Astrocyte (in vitro differentiated cells and primary cell): ENCODE measurements at regions not wholly inside any gene's neighbourhood (a gene's known extent, or its start where the extent isn't known, plus 50 kb on each side); places are given as distances from the start of the nearest gene placed in this dataset.

Experiments
- DNase-seq: peaks from one replicate; pipeline ENCODE4 v3.0.0-alpha.2; 2010; ENCODE audit warnings: low read depth
- FAIRE-seq: peaks from 2 replicates; lab custom pipeline; 2011; peaks lifted over from hg19 to GRCh38; lab: Jason Lieb, UNC
- H2AFZ ChIP-seq: 2 replicates; pipeline ENCODE4 v1.6.0; 2012; ENCODE audit warnings: low read depth, low read length, inconsistent platforms
- H3K27ac ChIP-seq: 2 replicates; pipeline ENCODE4 v1.5.1; 2011; ENCODE audit warnings: low read depth, low read length, inconsistent platforms
- H3K27me3 ChIP-seq: 2 replicates; pipeline ENCODE4 v1.6.0; 2011; ENCODE audit warnings: low read length, inconsistent platforms; ENCODE audit not compliant: insufficient read depth
- H3K36me3 ChIP-seq: 2 replicates; pipeline ENCODE4 v1.5.1; 2011; ENCODE audit warnings: low read length, inconsistent platforms; ENCODE audit not compliant: insufficient read depth
- H3K4me1 ChIP-seq: 2 replicates; pipeline ENCODE4 v1.5.1; 2011; ENCODE audit warnings: low read length, inconsistent platforms; ENCODE audit not compliant: insufficient read depth
- H3K4me2 ChIP-seq: 2 replicates; pipeline ENCODE4 v1.6.0; 2012; ENCODE audit warnings: low read length, inconsistent platforms
- H3K4me3 ChIP-seq: 2 replicates; pipeline ENCODE4 v1.5.1; 2011; ENCODE audit warnings: low read depth, mild to moderate bottlenecking, low read length, inconsistent platforms; ENCODE audit not compliant: insufficient read depth
- H3K79me2 ChIP-seq: 2 replicates; pipeline ENCODE4 v1.6.0; 2012; ENCODE audit warnings: mild to moderate bottlenecking, low read length, inconsistent platforms; ENCODE audit not compliant: insufficient read depth
- H3K9ac ChIP-seq: 2 replicates; pipeline ENCODE4 v1.6.0; 2012; ENCODE audit warnings: mild to moderate bottlenecking, low read length, inconsistent platforms
- H3K9me3 ChIP-seq: 2 replicates; pipeline ENCODE4 v1.5.1; 2012; ENCODE audit warnings: low read depth, mild to moderate bottlenecking, low read length, inconsistent platforms; ENCODE audit not compliant: insufficient read depth
- H4K20me1 ChIP-seq: 2 replicates; pipeline ENCODE4 v1.6.0; 2012; ENCODE audit warnings: low read length, inconsistent platforms; ENCODE audit not compliant: insufficient read depth
- H3K27ac Mint-ChIP-seq: one replicate; pipeline ENCODE4 v1.8.0; 2021; ENCODE audit warnings: mild to moderate bottlenecking, mixed read lengths; ENCODE audit not compliant: unreplicated experiment
- H3K27me3 Mint-ChIP-seq: one replicate; pipeline ENCODE4 v1.8.0; 2021; ENCODE audit warnings: low read depth, mixed read lengths; ENCODE audit not compliant: unreplicated experiment
- H3K36me3 Mint-ChIP-seq: one replicate; pipeline ENCODE4 v1.8.0; 2021; ENCODE audit warnings: low read depth, mixed read lengths; ENCODE audit not compliant: unreplicated experiment
- H3K4me1 Mint-ChIP-seq: one replicate; pipeline ENCODE4 v1.8.0; 2021; ENCODE audit warnings: low read depth, mixed read lengths; ENCODE audit not compliant: unreplicated experiment
- H3K4me3 Mint-ChIP-seq: one replicate; pipeline ENCODE4 v1.8.0; 2021; ENCODE audit warnings: mild to moderate bottlenecking, moderate library complexity, mixed read lengths; ENCODE audit not compliant: unreplicated experiment
- H3K9me3 Mint-ChIP-seq: one replicate; pipeline ENCODE4 v1.8.0; 2021; ENCODE audit warnings: mild to moderate bottlenecking, mixed read lengths; ENCODE audit not compliant: unreplicated experiment
- CTCF ChIP-seq: IDR thresholded peaks from 2 replicates; pipeline ENCODE4 v1.5.1; 2011; ENCODE audit warnings: low read depth, mild to moderate bottlenecking, inconsistent platforms, low read length, moderate library complexity; ENCODE audit not compliant: insufficient read depth
- EZH2 ChIP-seq: IDR thresholded peaks from 2 replicates; pipeline ENCODE4 v1.6.1; 2012; ENCODE audit warnings: mild to moderate bottlenecking, low read length, inconsistent platforms; ENCODE audit not compliant: insufficient read depth

- no peaks in the 10 kb centered on the region for H4K20me1 ChIP-seq
- no peak overlapping the region for H3K27ac Mint-ChIP-seq
- no peak for DNase-seq
- no peak overlapping the region for H3K4me3 Mint-ChIP-seq
- peaks cover 12% of the 10 kb centered on the region for H3K27me3 ChIP-seq
- no peak overlapping the region for H3K4me2 ChIP-seq
- H3K4me3 ChIP-seq = no peak overlapping the region
- no peak overlapping the region for H3K9ac ChIP-seq
- no peak for FAIRE-seq
- no peaks in the 10 kb centered on the region for H3K9me3 ChIP-seq
- H3K9me3 Mint-ChIP-seq = no peaks in the 10 kb centered on the region
- no peaks in the 10 kb centered on the region for H3K4me1 ChIP-seq
- no peaks in the 10 kb centered on the region for H3K4me1 Mint-ChIP-seq
- no peak overlapping the region for H3K27ac ChIP-seq
- H3K36me3 Mint-ChIP-seq = no peaks in the 10 kb centered on the region
- no peaks in the 10 kb centered on the region for H3K36me3 ChIP-seq
- H3K27me3 Mint-ChIP-seq = peaks cover 6% of the 10 kb centered on the region
- TF ChIP-seq EZH2 = no peak
- no peak for TF ChIP-seq CTCF
- H2AFZ ChIP-seq = no peak overlapping the region
- no peaks in the 10 kb centered on the region for H3K79me2 ChIP-seq
Observed at GRCh38 chr5:61828856-61829255, 477.1 kb upstream of the KIF2A start.

GRCh38 chr5:61831736-61832135 lies 474.3 kb upstream of the KIF2A start:
- H3K79me2 ChIP-seq = no peaks in the 10 kb centered on the region
- FAIRE-seq = no peak
- H3K9me3 ChIP-seq = no peaks in the 10 kb centered on the region
- H3K4me3 ChIP-seq = no peak overlapping the region
- Mint-ChIP-seq H3K4me1 (no peaks in the 10 kb centered on the region), H3K27me3 (peaks cover 8% of the 10 kb centered on the region), H3K9me3 (peaks cover 3% of the 10 kb centered on the region), H3K27ac (no peak overlapping the region), H3K36me3 (no peaks in the 10 kb centered on the region), H3K4me3 (no peak overlapping the region)
- TF ChIP-seq CTCF (no peak), EZH2 (no peak)
- H3K27me3 ChIP-seq = peaks cover 8% of the 10 kb centered on the region
- no peaks in the 10 kb centered on the region for H3K4me1 ChIP-seq
- no peak overlapping the region for H3K9ac ChIP-seq
- H3K36me3 ChIP-seq = no peaks in the 10 kb centered on the region
- DNase-seq = no peak
- no peak overlapping the region for H2AFZ ChIP-seq
- H3K4me2 ChIP-seq = no peak overlapping the region
- H4K20me1 ChIP-seq = no peaks in the 10 kb centered on the region
- H3K27ac ChIP-seq = no peak overlapping the region

GRCh38 chr5:61837788-61838187 lies 468.2 kb upstream of the KIF2A start:
- Histone ChIP-seq H2AFZ (no peak overlapping the region), H3K4me2 (no peak overlapping the region), H4K20me1 (no peaks in the 10 kb centered on the region), H3K4me3 (no peak overlapping the region), H3K9ac (no peak overlapping the region), H3K4me1 (peaks cover 5% of the 10 kb centered on the region), H3K79me2 (no peaks in the 10 kb centered on the region), H3K27ac (no peak overlapping the region), H3K9me3 (no peaks in the 10 kb centered on the region), H3K36me3 (no peaks in the 10 kb centered on the region), H3K27me3 (peaks cover 3% of the 10 kb centered on the region)
- TF ChIP-seq CTCF (no peak), EZH2 (no peak)
- Mint-ChIP-seq H3K27me3 (peaks cover 6% of the 10 kb centered on the region), H3K9me3 (peaks cover 3% of the 10 kb centered on the region), H3K4me1 (peaks cover 9% of the 10 kb centered on the region), H3K4me3 (no peak overlapping the region), H3K27ac (no peak overlapping the region), H3K36me3 (no peaks in the 10 kb centered on the region)
- no peak for FAIRE-seq
- no peak for DNase-seq
